ENCODE measurements at regions not wholly inside any gene's neighbourhood (a gene's known extent, or its start where the extent isn't known, plus 50 kb on each side); places are given as distances from the start of the nearest gene placed in this dataset.

DNA sequence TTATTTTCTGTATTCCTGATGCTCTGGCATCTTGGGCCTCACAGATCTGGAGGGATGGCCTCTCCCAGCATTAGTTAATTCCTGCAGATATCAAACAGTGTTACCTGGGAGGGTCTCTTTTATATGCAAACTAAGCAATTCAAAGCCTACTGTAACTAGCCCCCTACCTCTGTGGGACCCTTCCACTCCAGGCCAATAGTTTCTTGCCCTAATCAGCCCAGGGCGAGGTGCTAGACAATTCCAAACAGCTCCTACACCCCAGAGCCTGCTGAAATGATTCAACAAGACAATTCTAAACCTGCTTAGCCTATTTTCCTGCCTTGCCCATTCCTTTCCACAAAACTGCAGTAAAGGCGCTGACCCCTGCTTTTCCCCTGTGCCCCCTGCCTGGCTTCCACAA lies 106.6 kb upstream of the IGSF10 start:
- H3K4me3 Mint-ChIP-seq = no peak overlapping the region
- no peak overlapping the region for H3K4me2 ChIP-seq
- H3K27me3 ChIP-seq = no peaks in the 10 kb centered on the region
- no peaks in the 10 kb centered on the region for H3K79me2 ChIP-seq (ENCODE audit: low read depth)
- no peaks in the 10 kb centered on the region for H3K9me3 ChIP-seq (ENCODE audit: low read depth)
- H3K36me3 Mint-ChIP-seq = no peaks in the 10 kb centered on the region
- peak; percentile 12 for DNase-seq (ENCODE audit: low spot score)
- peak overlapping the region; percentile 20 for H3K27ac Mint-ChIP-seq
- H3K36me3 ChIP-seq = no peaks in the 10 kb centered on the region
- H3K27me3 Mint-ChIP-seq (ENCODE audit: insufficient read depth, low read depth) = no peaks in the 10 kb centered on the region
- H3K9me3 Mint-ChIP-seq = peaks cover 5% of the 10 kb centered on the region
- H2AFZ ChIP-seq (replicated peaks) = no peak overlapping the region
- H3F3A ChIP-seq (ENCODE audit: low read depth) = no peaks in the 10 kb centered on the region
- no peak overlapping the region for H3K9ac ChIP-seq
- no peaks in the 10 kb centered on the region for H4K20me1 ChIP-seq (ENCODE audit: low read depth)
- TF ChIP-seq EZH2 (IDR thresholded peaks at IDR 0.05) (no peak), EZH2phosphoT487 (IDR thresholded peaks at IDR 0.05) (no peak)
- TF ChIP-seq, protein P1, sequence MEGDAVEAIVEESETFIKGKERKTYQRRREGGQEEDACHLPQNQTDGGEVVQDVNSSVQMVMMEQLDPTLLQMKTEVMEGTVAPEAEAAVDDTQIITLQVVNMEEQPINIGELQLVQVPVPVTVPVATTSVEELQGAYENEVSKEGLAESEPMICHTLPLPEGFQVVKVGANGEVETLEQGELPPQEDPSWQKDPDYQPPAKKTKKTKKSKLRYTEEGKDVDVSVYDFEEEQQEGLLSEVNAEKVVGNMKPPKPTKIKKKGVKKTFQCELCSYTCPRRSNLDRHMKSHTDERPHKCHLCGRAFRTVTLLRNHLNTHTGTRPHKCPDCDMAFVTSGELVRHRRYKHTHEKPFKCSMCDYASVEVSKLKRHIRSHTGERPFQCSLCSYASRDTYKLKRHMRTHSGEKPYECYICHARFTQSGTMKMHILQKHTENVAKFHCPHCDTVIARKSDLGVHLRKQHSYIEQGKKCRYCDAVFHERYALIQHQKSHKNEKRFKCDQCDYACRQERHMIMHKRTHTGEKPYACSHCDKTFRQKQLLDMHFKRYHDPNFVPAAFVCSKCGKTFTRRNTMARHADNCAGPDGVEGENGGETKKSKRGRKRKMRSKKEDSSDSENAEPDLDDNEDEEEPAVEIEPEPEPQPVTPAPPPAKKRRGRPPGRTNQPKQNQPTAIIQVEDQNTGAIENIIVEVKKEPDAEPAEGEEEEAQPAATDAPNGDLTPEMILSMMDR (IDR thresholded peaks at IDR 0.05) = no peak
- no peak overlapping the region for H3K27ac ChIP-seq
- peaks cover 6% of the 10 kb centered on the region for H3K4me1 Mint-ChIP-seq
- peaks cover 12% of the 10 kb centered on the region for H3K4me1 ChIP-seq
- no peak overlapping the region for H3K4me3 ChIP-seq

DNA sequence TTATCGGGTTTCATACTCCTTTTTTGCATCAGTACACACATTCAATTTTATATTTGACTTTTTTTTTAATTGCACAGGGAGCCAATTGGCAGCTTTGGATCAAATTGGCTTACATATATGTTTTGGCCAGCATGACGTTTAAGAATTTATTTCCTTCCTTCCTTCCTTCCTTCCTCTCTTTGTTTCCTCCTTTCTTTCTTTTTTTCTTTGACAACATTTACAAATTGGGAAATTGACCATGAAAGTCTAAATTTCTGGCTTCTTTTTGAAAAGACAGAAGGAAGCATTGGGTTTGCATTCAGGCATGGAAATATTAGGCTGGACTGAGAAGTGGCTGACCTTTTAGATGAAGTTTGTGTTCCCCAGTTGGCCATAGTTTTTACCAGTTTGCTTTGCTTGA lies 103.4 kb upstream of the IGSF10 start:
- Histone ChIP-seq H3K4me2 (no peak overlapping the region), H2AFZ (replicated peaks) (no peak overlapping the region), H3K79me2 (ENCODE audit: low read depth) (no peaks in the 10 kb centered on the region), H3K4me1 (peaks cover 12% of the 10 kb centered on the region), H3K9me3 (ENCODE audit: low read depth) (no peaks in the 10 kb centered on the region), H3K27ac (no peak overlapping the region), H3K27me3 (no peaks in the 10 kb centered on the region), H3F3A (ENCODE audit: low read depth) (no peaks in the 10 kb centered on the region), H3K4me3 (no peak overlapping the region), H3K36me3 (no peaks in the 10 kb centered on the region), H4K20me1 (ENCODE audit: low read depth) (no peaks in the 10 kb centered on the region), H3K9ac (no peak overlapping the region)
- no peak overlapping the region for H3K27ac Mint-ChIP-seq
- no peak for DNase-seq (ENCODE audit: low spot score)
- peaks cover 9% of the 10 kb centered on the region for H3K4me1 Mint-ChIP-seq
- no peaks in the 10 kb centered on the region for H3K36me3 Mint-ChIP-seq
- H3K9me3 Mint-ChIP-seq = no peaks in the 10 kb centered on the region
- peaks cover 3% of the 10 kb centered on the region for H3K27me3 Mint-ChIP-seq (ENCODE audit: insufficient read depth, low read depth)
- H3K4me3 Mint-ChIP-seq = no peak overlapping the region
- TF ChIP-seq, protein P1 (IDR thresholded peaks at IDR 0.05) = no peak
- TF ChIP-seq EZH2 (IDR thresholded peaks at IDR 0.05) (no peak), EZH2phosphoT487 (IDR thresholded peaks at IDR 0.05) (no peak)

DNA sequence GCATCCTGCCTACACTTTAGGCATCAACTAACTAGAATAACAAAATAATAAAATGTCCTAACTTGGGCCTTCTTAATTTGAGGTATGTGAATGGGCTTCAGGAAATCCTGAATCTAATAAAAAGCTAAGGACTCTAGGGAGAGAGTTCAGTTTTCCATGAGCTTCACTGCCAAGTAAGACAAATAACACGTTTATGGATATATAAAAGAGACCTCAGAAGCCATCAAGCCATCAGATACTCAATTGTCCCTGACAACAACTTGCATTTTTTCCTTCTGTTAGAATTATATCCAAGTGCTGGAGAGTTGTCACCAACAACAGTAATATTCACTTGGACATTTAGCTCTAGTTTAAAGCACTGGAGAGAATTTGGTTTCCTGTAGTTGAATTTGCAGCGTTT lies 102.4 kb upstream of the IGSF10 start:
- Histone ChIP-seq H4K20me1 (ENCODE audit: low read depth) (no peaks in the 10 kb centered on the region), H3K4me1 (peaks cover 11% of the 10 kb centered on the region), H2AFZ (replicated peaks) (no peak overlapping the region), H3F3A (ENCODE audit: low read depth) (no peaks in the 10 kb centered on the region), H3K4me2 (no peak overlapping the region), H3K36me3 (no peaks in the 10 kb centered on the region), H3K9ac (no peak overlapping the region), H3K27me3 (no peaks in the 10 kb centered on the region), H3K4me3 (no peak overlapping the region), H3K79me2 (ENCODE audit: low read depth) (no peaks in the 10 kb centered on the region), H3K27ac (no peak overlapping the region), H3K9me3 (ENCODE audit: low read depth) (no peaks in the 10 kb centered on the region)
- DNase-seq (ENCODE audit: low spot score) = no peak
- H3K9me3 Mint-ChIP-seq = no peaks in the 10 kb centered on the region
- H3K27ac Mint-ChIP-seq = no peak overlapping the region
- H3K4me1 Mint-ChIP-seq = peaks cover 9% of the 10 kb centered on the region
- no peaks in the 10 kb centered on the region for H3K36me3 Mint-ChIP-seq
- H3K27me3 Mint-ChIP-seq (ENCODE audit: insufficient read depth, low read depth) = peaks cover 3% of the 10 kb centered on the region
- no peak overlapping the region for H3K4me3 Mint-ChIP-seq
- TF ChIP-seq EZH2 (IDR thresholded peaks at IDR 0.05) (no peak), EZH2phosphoT487 (IDR thresholded peaks at IDR 0.05) (no peak)
- TF ChIP-seq, protein P1 (IDR thresholded peaks at IDR 0.05) = no peak
